Loucy (cell line): ENCODE measurements at regions not wholly inside any gene's neighbourhood (a gene's known extent, or its start where the extent isn't known, plus 50 kb on each side); places are given as distances from the start of the nearest gene placed in this dataset.

Experiments used
- H2AFZ ChIP-seq: fragments of 200-600 bp; sonication (generic); 2 replicates; pipeline ENCODE4 v1.6.0; 2016; ENCODE audit warnings: antibody characterized with exemption, mild to moderate bottlenecking, low read length, moderate library complexity
- H3F3A ChIP-seq: fragments of 200-600 bp; 2 replicates; pipeline ENCODE4 v1.6.0; 2016; ENCODE audit warnings: antibody characterized with exemption, low read depth, mild to moderate bottlenecking
- H3K27me3 ChIP-seq: fragments of 200-600 bp; sonication (generic); 2 replicates; pipeline ENCODE4 v1.6.1; 2014; ENCODE audit warnings: low read length, mild to moderate bottlenecking; ENCODE audit not compliant: insufficient read depth, poor library complexity, severe bottlenecking
- H3K36me3 ChIP-seq: fragments of 200-600 bp; sonication (generic); 2 replicates; pipeline ENCODE4 v1.6.1; 2016; ENCODE audit warnings: low read length; ENCODE audit not compliant: insufficient read depth
- H3K4me1 ChIP-seq: fragments of 200-600 bp; sonication (generic); 2 replicates; pipeline ENCODE4 v1.5.1; 2014; ENCODE audit warnings: low read length, mild to moderate bottlenecking; ENCODE audit not compliant: insufficient read depth, poor library complexity, severe bottlenecking
- H3K4me2 ChIP-seq: fragments of 200-600 bp; sonication (generic); 2 replicates; pipeline ENCODE4 v1.6.0; 2014; ENCODE audit warnings: antibody characterized with exemption, low read length, low read depth, mild to moderate bottlenecking; ENCODE audit not compliant: poor library complexity, severe bottlenecking
- H3K4me3 ChIP-seq: fragments of 200-600 bp; sonication (generic); 2 replicates; pipeline ENCODE4 v1.5.1; 2014; ENCODE audit warnings: low read length, mild to moderate bottlenecking, mixed read lengths; ENCODE audit not compliant: poor library complexity, severe bottlenecking
- H3K79me2 ChIP-seq: fragments of 200-600 bp; sonication (generic); 2 replicates; pipeline ENCODE4 v1.6.1; 2014; ENCODE audit warnings: low read length; ENCODE audit not compliant: insufficient read depth
- H3K9ac ChIP-seq: fragments of 200-600 bp; sonication (generic); 2 replicates; pipeline ENCODE4 v1.6.0; 2014; ENCODE audit warnings: mild to moderate bottlenecking, low read depth, low read length, moderate library complexity; ENCODE audit not compliant: poor library complexity, severe bottlenecking
- H3K9me2 ChIP-seq: fragments of 200-600 bp; sonication (generic); replicated peaks from 2 replicates; pipeline ENCODE4 v1.6.1; 2016; ENCODE audit warnings: low read depth, low read length, mixed read lengths
- H3K9me3 ChIP-seq: fragments of 200-600 bp; sonication (generic); 2 replicates; pipeline ENCODE4 v1.6.1; 2014; ENCODE audit warnings: mild to moderate bottlenecking, antibody characterized with exemption, low read length, low read depth; ENCODE audit not compliant: insufficient read depth
- H4K20me1 ChIP-seq: fragments of 200-600 bp; sonication (generic); 2 replicates; pipeline ENCODE4 v1.6.0; 2014; ENCODE audit warnings: antibody characterized with exemption, low read length, mild to moderate bottlenecking; ENCODE audit not compliant: insufficient read depth, poor library complexity, severe bottlenecking
- CTCF ChIP-seq: fragments of 200-600 bp; sonication (generic); conservative IDR thresholded peaks from 2 replicates; pipeline ENCODE4 v1.5.1; 2014; ENCODE audit warnings: mild to moderate bottlenecking, antibody characterized with exemption, low read length
- EZH2phosphoT487 ChIP-seq: fragments of 200-600 bp; IDR thresholded peaks from 2 replicates; pipeline ENCODE4 v1.6.1; 2018; ENCODE audit warnings: antibody characterized with exemption, mild to moderate bottlenecking, moderate library complexity, borderline replicate concordance

- H3K79me2 ChIP-seq: no peaks in the 10 kb centered on the region
- no peak overlapping the region for H2AFZ ChIP-seq
- no peaks in the 10 kb centered on the region for H3K36me3 ChIP-seq
- H3K9me3 ChIP-seq: no peaks in the 10 kb centered on the region
- no peaks in the 10 kb centered on the region for H3F3A ChIP-seq
- no peak overlapping the region for H3K4me2 ChIP-seq
- H3K4me1 ChIP-seq: no peaks in the 10 kb centered on the region
- no peak overlapping the region for H3K4me3 ChIP-seq
- no peaks in the 10 kb centered on the region for H4K20me1 ChIP-seq
- H3K9me2 ChIP-seq: no peaks in the 10 kb centered on the region
- H3K27me3 ChIP-seq: no peaks in the 10 kb centered on the region
- TF ChIP-seq CTCF: no peak
- no peak for TF ChIP-seq EZH2phosphoT487
- no peak overlapping the region for H3K9ac ChIP-seq
These were observed 170.8 kb upstream of the MITF start for GRCh38 chr3:69568458-69568857.

- H3K27me3 ChIP-seq: no peaks in the 10 kb centered on the region
- TF ChIP-seq CTCF (no peak), EZH2phosphoT487 (no peak)
- H3F3A ChIP-seq: no peaks in the 10 kb centered on the region
- H3K79me2 ChIP-seq: no peaks in the 10 kb centered on the region
- no peaks in the 10 kb centered on the region for H3K36me3 ChIP-seq
- no peaks in the 10 kb centered on the region for H3K9me2 ChIP-seq
- no peak overlapping the region for H3K4me3 ChIP-seq
- no peaks in the 10 kb centered on the region for H4K20me1 ChIP-seq
- no peaks in the 10 kb centered on the region for H3K4me1 ChIP-seq
- H3K9ac ChIP-seq: no peak overlapping the region
- no peak overlapping the region for H2AFZ ChIP-seq
- H3K9me3 ChIP-seq: no peaks in the 10 kb centered on the region
- no peak overlapping the region for H3K4me2 ChIP-seq
These were observed 171.6 kb upstream of the MITF start for GRCh38 chr3:69567710-69568052.

- Histone ChIP-seq H3K9me3 (no peaks in the 10 kb centered on the region), H3K27me3 (no peaks in the 10 kb centered on the region), H3K36me3 (no peaks in the 10 kb centered on the region), H2AFZ (no peak overlapping the region), H3K4me2 (no peak overlapping the region), H3F3A (no peaks in the 10 kb centered on the region), H3K9me2 (no peaks in the 10 kb centered on the region), H3K4me1 (no peaks in the 10 kb centered on the region), H3K79me2 (no peaks in the 10 kb centered on the region), H4K20me1 (no peaks in the 10 kb centered on the region), H3K4me3 (no peak overlapping the region), H3K9ac (no peak overlapping the region)
- TF ChIP-seq CTCF (no peak), EZH2phosphoT487 (no peak)
These were observed 172.1 kb upstream of the MITF start for GRCh38 chr3:69567023-69567709.
